ENCODE measurements at regions not wholly inside any gene's neighbourhood (a gene's known extent, or its start where the extent isn't known, plus 50 kb on each side); places are given as distances from the start of the nearest gene placed in this dataset.

DNA sequence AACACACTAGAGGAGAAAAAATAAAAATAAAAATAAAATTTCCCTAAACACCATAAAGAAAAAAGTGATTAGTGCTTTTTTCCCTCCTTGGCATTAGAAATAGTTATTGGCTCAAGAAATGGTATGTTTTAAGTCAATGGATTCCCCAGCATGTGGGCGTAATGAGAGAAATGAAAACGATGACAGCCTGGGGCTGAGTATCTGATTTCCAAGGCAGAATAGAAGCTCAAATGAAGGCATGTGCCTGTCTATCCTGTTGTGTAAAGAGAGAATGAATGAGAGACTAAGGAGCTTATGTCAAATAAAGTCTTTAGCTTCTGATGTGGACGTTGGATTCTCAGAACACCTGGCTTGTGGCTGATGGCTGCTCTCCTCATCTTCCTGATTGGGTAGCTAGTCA, 1408.4 kb upstream of the TMEM132C start:
- no peaks in the 10 kb centered on the region for H3K23me2 ChIP-seq (ENCODE audit: insufficient read length, low read depth, low read length, poor library complexity, severe bottlenecking)
- no CpG with 5 or more reads among the region's 3 CpGs for WGBS (ENCODE audit: extremely low coverage, insufficient read length, low lambda C conversion rate)
- no peaks in the 10 kb centered on the region for H3K27me3 ChIP-seq (ENCODE audit: insufficient read depth, low read length)
- no peaks in the 10 kb centered on the region for H3K79me1 ChIP-seq (ENCODE audit: insufficient read depth, low read depth, low read length, poor library complexity, severe bottlenecking)
- H3K79me2 ChIP-seq (ENCODE audit: insufficient read depth, low read length) = no peaks in the 10 kb centered on the region
- no peak for DNase-seq
- Mint-ChIP-seq H3K4me3 (no peak overlapping the region), H3K27me3 (ENCODE audit: low read depth) (no peaks in the 10 kb centered on the region; the same call in 1 of the 2 replicates), H3K36me3 (ENCODE audit: insufficient read depth in 1 of 3, low read depth in 3 of 3) (no peaks in the 10 kb centered on the region), H3K27ac (no peak overlapping the region), H3K9me3 (peaks cover 0 to 2% of the 10 kb centered on the region in 2 experiments; a peak in 2 of 5 replicates), H3K4me1 (no peaks in the 10 kb centered on the region)
- no peak overlapping the region for H4K8ac ChIP-seq (replicated peaks; ENCODE audit: insufficient read length, low read depth, low read length)
- H2BK15ac ChIP-seq (ENCODE audit: low read depth, low read length) = no peak overlapping the region
- H2BK12ac ChIP-seq (ENCODE audit: insufficient read length, low read depth, low read length) = no peak overlapping the region
- H3K14ac ChIP-seq (ENCODE audit: insufficient read depth, low read length) = no peak overlapping the region
- no peak overlapping the region for H3K18ac ChIP-seq (ENCODE audit: insufficient read length, low read depth, low read length)
- H3K4me2 ChIP-seq (ENCODE audit: insufficient read depth, insufficient read length, low read length) = no peak overlapping the region
- no peaks in the 10 kb centered on the region for H3K4me1 ChIP-seq (ENCODE audit: insufficient read depth, low read length)
- no peak overlapping the region for H3K4ac ChIP-seq (ENCODE audit: low read depth, low read length)
- H3K27ac ChIP-seq (ENCODE audit: insufficient read length, low read depth, low read length) = no peak overlapping the region
- no peak overlapping the region for H2BK20ac ChIP-seq (ENCODE audit: low read depth, low read length, poor library complexity, severe bottlenecking)
- no peak overlapping the region for H4K5ac ChIP-seq (ENCODE audit: insufficient read length, low read depth, low read length)
- no peak overlapping the region for H2BK120ac ChIP-seq (ENCODE audit: low read depth, low read length, poor library complexity, severe bottlenecking)
- H3T11ph ChIP-seq (ENCODE audit: low read length) = no peak overlapping the region
- TF ChIP-seq, protein P1, sequence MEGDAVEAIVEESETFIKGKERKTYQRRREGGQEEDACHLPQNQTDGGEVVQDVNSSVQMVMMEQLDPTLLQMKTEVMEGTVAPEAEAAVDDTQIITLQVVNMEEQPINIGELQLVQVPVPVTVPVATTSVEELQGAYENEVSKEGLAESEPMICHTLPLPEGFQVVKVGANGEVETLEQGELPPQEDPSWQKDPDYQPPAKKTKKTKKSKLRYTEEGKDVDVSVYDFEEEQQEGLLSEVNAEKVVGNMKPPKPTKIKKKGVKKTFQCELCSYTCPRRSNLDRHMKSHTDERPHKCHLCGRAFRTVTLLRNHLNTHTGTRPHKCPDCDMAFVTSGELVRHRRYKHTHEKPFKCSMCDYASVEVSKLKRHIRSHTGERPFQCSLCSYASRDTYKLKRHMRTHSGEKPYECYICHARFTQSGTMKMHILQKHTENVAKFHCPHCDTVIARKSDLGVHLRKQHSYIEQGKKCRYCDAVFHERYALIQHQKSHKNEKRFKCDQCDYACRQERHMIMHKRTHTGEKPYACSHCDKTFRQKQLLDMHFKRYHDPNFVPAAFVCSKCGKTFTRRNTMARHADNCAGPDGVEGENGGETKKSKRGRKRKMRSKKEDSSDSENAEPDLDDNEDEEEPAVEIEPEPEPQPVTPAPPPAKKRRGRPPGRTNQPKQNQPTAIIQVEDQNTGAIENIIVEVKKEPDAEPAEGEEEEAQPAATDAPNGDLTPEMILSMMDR (conservative IDR thresholded peaks at IDR 0.05) = no peak
- no peak overlapping the region for H3K9ac ChIP-seq (ENCODE audit: extremely low read depth, insufficient read length, low read length)
- no peak overlapping the region for H2AFZ ChIP-seq (ENCODE audit: low read length)
- H4K91ac ChIP-seq (ENCODE audit: insufficient read length, low read depth, low read length) = no peak overlapping the region
- H2AK5ac ChIP-seq (ENCODE audit: insufficient read length, low read length) = no peak overlapping the region
- H2BK5ac ChIP-seq (ENCODE audit: insufficient read length, low read length) = no peak overlapping the region
- no peaks in the 10 kb centered on the region for H4K20me1 ChIP-seq (ENCODE audit: control insufficient read depth, insufficient read depth, insufficient read length)
- H3K9me3 ChIP-seq (ENCODE audit: control insufficient read depth, low read depth, low read length) = no peaks in the 10 kb centered on the region
- no peak overlapping the region for H3K23ac ChIP-seq (ENCODE audit: insufficient read length, low read depth, low read length)
- H3K56ac ChIP-seq (ENCODE audit: insufficient read length, low read depth, low read length) = no peak overlapping the region

Data from H9 (cell line).